ENCODE measurements at regions not wholly inside any gene's neighbourhood (a gene's known extent, or its start where the extent isn't known, plus 50 kb on each side); places are given as distances from the start of the nearest gene placed in this dataset.

DNA sequence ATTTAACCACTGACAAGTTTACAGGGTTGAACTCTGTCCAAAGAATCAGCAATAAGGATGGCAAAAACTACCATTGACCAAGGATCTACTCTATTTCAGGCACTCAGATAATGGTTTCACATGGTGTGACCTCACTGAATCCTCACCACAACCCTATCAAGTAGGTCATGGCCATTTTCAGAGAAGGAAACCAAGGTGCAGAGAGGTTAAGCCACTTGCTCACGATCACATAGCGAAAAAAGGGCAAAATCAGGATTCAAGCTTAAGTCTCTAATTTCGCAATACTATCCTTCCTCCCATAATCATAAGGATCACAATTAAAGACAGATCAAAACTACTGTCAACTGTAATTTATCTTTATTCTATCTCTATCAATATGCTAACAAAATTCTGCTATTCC is 191.0 kb upstream of the AFF2 start:
- Histone ChIP-seq H4K5ac (ENCODE audit: insufficient read length, low read depth, low read length) (no peak overlapping the region), H2BK12ac (ENCODE audit: insufficient read length, low read depth, low read length) (no peak overlapping the region), H2BK120ac (ENCODE audit: low read depth, low read length, poor library complexity, severe bottlenecking) (no peak overlapping the region), H3K4me2 (ENCODE audit: insufficient read depth, insufficient read length, low read length) (no peak overlapping the region), H2AFZ (ENCODE audit: low read length) (no peak overlapping the region), H3K14ac (ENCODE audit: insufficient read depth, low read length) (no peak overlapping the region), H3K79me1 (ENCODE audit: insufficient read depth, low read depth, low read length, poor library complexity, severe bottlenecking) (no peaks in the 10 kb centered on the region), H3K23me2 (ENCODE audit: insufficient read length, low read depth, low read length, poor library complexity, severe bottlenecking) (no peaks in the 10 kb centered on the region), H3K23ac (ENCODE audit: insufficient read length, low read depth, low read length) (no peak overlapping the region), H3K27ac (ENCODE audit: insufficient read length, low read depth, low read length) (no peak overlapping the region), H3K79me2 (ENCODE audit: insufficient read depth, low read length) (no peaks in the 10 kb centered on the region), H3K18ac (ENCODE audit: insufficient read length, low read depth, low read length) (no peak overlapping the region), H3K4me1 (ENCODE audit: insufficient read depth, low read length) (no peaks in the 10 kb centered on the region), H4K91ac (ENCODE audit: insufficient read length, low read depth, low read length) (no peak overlapping the region), H2AK5ac (ENCODE audit: insufficient read length, low read length) (no peak overlapping the region), H3K9me3 (ENCODE audit: control insufficient read depth, low read depth, low read length) (peaks cover 30% of the 10 kb centered on the region), H2BK20ac (ENCODE audit: low read depth, low read length, poor library complexity, severe bottlenecking) (no peak overlapping the region), H4K20me1 (ENCODE audit: control insufficient read depth, insufficient read depth, insufficient read length) (no peaks in the 10 kb centered on the region), H3K27me3 (ENCODE audit: insufficient read depth, low read length) (no peaks in the 10 kb centered on the region), H3T11ph (ENCODE audit: low read length) (no peak overlapping the region), H3K9ac (ENCODE audit: extremely low read depth, insufficient read length, low read length) (no peak overlapping the region), H2BK5ac (ENCODE audit: insufficient read length, low read length) (no peak overlapping the region), H2BK15ac (ENCODE audit: low read depth, low read length) (no peak overlapping the region), H4K8ac (replicated peaks; ENCODE audit: insufficient read length, low read depth, low read length) (no peak overlapping the region), H3K56ac (ENCODE audit: insufficient read length, low read depth, low read length) (no peak overlapping the region), H3K4ac (ENCODE audit: low read depth, low read length) (no peak overlapping the region)
- Mint-ChIP-seq H3K9me3 (peaks cover 59 to 62% of the 10 kb centered on the region in 2 experiments), H3K36me3 (ENCODE audit: insufficient read depth in 1 of 3, low read depth in 3 of 3) (peaks cover 5 to 12% (median 5%) of the 10 kb centered on the region in 3 experiments), H3K27ac (no peak overlapping the region), H3K4me1 (no peaks in the 10 kb centered on the region; a peak in 1 of 4 replicates), H3K27me3 (ENCODE audit: low read depth) (peaks cover 1% of the 10 kb centered on the region; the same call in 1 of the 2 replicates), H3K4me3 (no peak overlapping the region)
- no peak for TF ChIP-seq CTCF (conservative IDR thresholded peaks at IDR 0.05)
- WGBS (ENCODE audit: extremely low coverage, insufficient read length, low lambda C conversion rate), result no CpG with 5 or more reads among the region's 3 CpGs
- no peak for DNase-seq
